Fibroblast of villous mesenchyme (primary cell): ENCODE measurements at regions not wholly inside any gene's neighbourhood (a gene's known extent, or its start where the extent isn't known, plus 50 kb on each side); places are given as distances from the start of the nearest gene placed in this dataset.

ENCODE experiments used
- DNase-seq: peaks from one replicate; pipeline ENCODE4 v3.0.0-alpha.2; 2010; ENCODE audit warnings: low read depth
- H3K4me3 ChIP-seq: 2 replicates; pipeline ENCODE4 v1.5.1; 2011; ENCODE audit warnings: low read depth, mild to moderate bottlenecking, low read length
- CTCF ChIP-seq: IDR thresholded peaks from 2 replicates; pipeline ENCODE4 v1.5.1; 2012; ENCODE audit warnings: low read depth, mild to moderate bottlenecking, low read length; ENCODE audit not compliant: insufficient read depth

- peak; percentile 89 for DNase-seq
Observed at GRCh38 chr4:124262211-124263179, 450.0 kb downstream of the ANKRD50 start.

GRCh38 chr4:124265701-124266100, 446.8 kb downstream of the ANKRD50 start:
- DNase-seq: no peak
- TF ChIP-seq CTCF: no peak
- H3K4me3 ChIP-seq: no peak overlapping the region

More at GRCh38 chr4:124262211-124263179, 450.0 kb downstream of the ANKRD50 start:
- peak; percentile 91 for TF ChIP-seq CTCF
- H3K4me3 ChIP-seq: no peak overlapping the region

GRCh38 chr4:124266721-124267120, 445.8 kb downstream of the ANKRD50 start:
- DNase-seq: peak; percentile 40
- TF ChIP-seq CTCF: no peak
- no peak overlapping the region for H3K4me3 ChIP-seq

GRCh38 chr4:124276461-124276860, 436.1 kb downstream of the ANKRD50 start:
- no peak for TF ChIP-seq CTCF
- DNase-seq: peak; percentile 12
- no peak overlapping the region for H3K4me3 ChIP-seq

- DNase-seq: no peak
- no peak overlapping the region for H3K4me3 ChIP-seq
- no peak for TF ChIP-seq CTCF
Observed at GRCh38 chr4:124277691-124278090, 434.8 kb downstream of the ANKRD50 start.

- DNase-seq: peak; percentile 71
- no peak overlapping the region for H3K4me3 ChIP-seq
- no peak for TF ChIP-seq CTCF
Observed at GRCh38 chr4:124278477-124278876, 434.1 kb downstream of the ANKRD50 start.
